Left kidney (tissue), 1 donor: ENCODE measurements at regions not wholly inside any gene's neighbourhood (a gene's known extent, or its start where the extent isn't known, plus 50 kb on each side); places are given as distances from the start of the nearest gene placed in this dataset.

ENCODE experiments used
- DNase-seq: peaks from one replicate; pipeline ENCODE4 v3.0.0-alpha.2; 2013

DNA sequence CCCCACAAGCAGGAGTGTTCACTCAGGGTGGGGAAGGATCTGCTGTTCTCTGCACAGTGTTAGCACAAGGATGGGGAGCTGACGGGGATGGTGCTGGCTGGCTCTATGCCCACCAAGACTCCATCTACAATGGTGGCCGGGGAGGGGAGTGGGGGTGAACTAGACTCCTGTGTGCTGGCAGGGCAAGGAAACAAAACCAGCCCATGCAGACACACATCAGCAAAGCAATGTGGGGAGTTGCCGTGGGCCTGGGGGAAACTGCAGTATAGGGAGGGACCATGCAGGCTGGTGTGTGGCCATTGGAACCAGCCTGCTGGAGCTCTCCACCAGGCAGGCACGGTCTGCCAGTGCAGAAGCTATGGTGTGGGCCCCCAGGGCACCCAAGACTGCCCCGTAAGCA is 195.1 kb downstream of the PWWP3B start:
- no peak for DNase-seq

DNA sequence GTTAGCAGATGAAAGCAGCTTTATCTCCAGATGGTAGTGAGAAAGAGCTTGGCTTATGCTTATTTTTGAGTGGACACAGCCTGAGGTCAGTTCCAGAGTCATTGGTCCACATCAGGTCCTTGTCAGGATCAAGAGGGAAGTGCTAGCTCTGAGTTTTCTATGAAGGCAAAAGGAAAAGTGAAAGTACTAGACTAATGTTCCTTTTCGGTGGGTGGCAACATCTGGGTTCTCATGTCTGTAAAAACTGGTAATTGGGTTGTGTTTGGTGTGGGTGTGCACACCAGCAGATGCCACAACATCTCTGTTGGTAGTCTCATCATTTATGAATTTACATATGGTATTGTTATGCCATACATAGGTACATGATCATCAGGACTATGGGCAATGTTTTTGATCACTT is 210.5 kb downstream of the PWWP3B start:
- no peak for DNase-seq

DNA sequence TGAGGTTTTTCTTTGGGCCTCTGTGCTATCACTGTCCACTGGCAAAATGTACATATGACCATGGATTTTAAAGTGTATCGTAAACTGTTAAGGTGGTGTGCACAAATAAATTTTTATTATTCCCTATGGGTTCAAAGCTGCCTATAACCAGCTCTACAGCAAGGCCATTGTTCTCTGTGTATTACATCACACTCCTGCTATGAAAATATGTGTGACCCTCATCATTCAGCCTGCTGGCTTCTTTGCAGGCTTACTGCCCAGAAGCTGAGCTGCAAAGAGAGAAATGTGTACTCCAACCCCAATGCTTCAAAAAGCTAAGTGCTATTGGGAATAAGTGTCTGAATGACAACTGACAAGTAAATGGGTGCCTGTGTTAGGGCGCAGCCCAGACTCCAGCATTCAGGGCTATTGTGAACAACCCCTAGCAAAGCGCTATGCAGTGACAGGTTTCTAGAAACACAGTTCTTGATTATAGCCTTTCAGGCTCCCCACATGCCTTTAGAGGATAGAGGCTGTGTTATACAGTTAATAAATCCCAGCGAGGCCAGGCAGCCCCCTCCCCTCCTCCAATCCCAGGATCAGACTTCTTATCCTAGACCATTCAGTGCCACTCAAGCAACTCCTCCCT is 220.4 kb upstream of the RADX start:
- no peak for DNase-seq

DNA sequence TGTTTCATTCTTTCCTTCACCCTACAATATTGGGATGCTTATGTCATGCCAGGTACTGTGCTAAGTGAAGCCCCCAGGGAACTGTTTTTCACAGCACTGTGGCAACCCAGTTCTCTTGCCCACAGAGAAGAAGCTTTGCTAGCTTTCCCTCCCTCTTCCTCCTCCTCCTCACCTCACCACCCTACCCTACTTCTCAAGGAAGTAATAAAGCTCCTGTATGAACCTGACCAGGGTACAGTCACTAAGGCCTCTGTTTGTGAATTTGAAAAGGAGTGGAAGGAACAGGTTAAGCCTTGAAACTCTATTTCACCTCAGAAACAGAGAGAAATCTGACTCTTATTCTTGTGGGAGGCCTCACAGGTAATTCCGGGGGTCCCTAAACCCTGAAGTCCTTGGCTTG is 219.4 kb upstream of the RADX start:
- DNase-seq: no peak

DNA sequence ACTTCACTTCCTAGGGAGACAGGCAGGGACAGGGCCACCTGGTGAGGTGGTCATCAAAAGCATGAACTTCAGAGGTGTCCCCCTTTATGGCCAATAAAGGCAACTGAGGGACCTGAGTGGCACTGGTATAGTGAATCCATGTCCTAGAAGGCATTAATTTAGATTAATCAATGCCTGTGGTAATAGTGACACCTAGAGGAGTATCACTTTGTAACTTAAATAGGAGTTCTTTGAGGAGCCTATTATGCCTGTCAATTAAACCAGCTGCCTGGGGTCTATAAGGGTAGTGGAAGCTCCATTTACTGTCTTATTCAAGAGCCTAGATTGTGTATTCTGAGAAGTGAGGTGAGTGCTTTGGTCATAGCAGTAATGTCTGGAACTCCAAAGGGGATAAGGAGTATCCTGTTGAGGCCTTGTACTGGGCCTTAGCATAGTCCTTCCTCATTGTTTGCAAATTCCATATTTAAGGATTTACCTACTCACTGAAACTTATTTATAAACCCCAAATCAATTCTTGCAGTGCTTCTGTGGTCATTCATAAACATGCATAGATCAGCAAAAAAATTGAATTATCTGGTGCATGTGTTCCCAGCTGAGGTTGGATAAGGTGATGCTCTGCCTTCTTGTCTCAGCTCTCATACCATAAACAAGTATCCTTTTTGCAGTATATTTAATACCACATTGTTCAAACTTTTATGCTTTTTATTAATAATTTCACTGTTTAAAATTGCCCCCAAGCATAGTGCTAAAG is 213.8 kb upstream of the RADX start:
- peak; percentile 5 for DNase-seq

DNA sequence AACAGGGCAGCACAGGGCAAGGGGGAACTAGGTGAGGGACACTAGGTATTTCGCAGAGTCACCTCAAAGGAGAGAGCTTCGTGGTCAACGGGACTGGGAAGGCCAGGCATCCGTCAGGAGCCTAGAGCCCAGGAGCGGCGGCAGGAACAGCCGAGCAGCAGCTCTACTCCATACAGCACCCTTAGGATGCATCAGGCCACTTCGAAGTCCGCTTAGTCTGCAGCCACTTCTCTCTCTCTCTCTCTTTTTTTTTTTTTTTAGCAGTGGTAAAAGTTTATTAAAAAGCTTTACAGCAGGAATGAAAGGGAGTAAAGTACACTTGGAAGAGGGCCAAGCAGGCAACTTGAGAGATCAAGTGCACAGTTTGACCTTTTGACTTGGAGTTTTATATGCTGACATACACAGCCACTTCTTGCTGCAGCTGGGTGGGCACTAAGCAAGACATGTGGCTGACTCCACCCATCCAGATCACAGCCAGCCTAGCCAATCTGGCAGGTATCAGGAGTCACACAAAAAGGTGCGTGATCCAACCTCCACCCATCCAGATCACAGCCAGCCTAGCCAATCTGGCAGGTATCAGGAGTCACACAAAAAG is 209.7 kb upstream of the RADX start:
- peak; percentile 6 for DNase-seq

DNA sequence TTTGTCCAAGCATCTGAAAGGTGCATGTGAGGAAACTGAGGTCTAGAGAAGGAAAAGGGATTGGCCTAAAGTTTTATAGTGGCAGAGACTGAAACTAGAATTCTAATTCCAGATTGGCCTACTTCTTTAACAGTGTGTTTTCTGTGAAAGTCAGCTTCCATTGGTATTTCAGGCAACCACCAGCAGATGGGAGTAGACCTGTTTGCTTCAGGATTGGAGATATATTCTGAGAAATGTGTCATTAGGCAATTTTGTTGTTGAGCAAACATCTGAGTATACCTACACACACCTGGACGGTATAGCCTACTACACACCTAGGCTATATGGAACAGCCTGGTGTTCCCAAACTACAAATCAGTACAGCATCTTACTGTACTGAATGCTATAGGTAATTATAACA is 207.3 kb upstream of the RADX start:
- no peak for DNase-seq

DNA sequence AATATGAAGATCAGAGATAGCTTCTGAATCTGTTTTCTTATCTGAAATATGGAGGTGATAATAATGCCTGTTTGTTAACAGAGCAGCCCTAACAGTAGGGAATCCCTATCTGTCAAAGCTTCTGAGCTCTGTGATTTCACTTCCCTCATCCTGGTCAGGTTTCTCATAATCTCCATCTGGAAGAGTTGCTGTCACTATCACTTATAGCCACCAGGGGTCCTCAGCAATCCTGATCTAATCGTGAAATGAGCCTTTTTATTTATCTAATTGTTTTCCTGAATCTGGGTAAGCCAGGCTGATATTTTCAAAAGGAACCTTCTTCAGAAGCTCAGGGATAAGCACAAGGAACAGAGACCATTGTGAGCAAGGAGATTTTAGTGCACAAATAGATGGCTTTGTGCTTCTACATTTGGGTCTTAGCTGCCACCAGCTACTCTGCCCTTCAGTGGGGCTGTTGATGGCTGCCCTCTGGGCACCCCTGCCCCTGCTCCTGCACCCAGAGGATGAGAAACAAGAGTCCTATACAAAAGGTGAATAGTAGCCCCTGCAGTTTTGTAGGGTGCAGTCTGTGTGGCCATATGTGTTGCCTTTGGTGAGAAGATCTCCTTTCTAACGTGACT is 196.4 kb upstream of the RADX start:
- peak; percentile 21 for DNase-seq

DNA sequence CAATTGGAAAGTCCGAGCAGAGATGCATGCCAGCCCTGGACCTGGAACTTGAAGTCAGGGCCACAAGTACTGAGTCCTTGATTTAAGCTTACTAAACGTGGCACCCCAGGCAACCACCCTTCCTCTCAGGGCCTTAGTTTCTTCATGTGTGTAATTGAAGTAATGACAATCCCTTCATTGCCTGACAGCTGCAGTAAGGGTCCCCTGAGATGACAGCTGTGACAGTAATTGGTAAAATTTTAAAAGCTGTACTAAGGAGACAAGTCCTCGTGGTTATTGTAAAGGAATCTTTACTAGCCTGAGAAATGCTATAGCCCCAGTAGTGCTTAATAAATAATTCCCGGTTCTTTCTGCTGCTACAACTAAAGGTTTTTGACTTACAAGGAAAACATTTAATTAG is 175.1 kb upstream of the RADX start:
- DNase-seq: no peak

DNA sequence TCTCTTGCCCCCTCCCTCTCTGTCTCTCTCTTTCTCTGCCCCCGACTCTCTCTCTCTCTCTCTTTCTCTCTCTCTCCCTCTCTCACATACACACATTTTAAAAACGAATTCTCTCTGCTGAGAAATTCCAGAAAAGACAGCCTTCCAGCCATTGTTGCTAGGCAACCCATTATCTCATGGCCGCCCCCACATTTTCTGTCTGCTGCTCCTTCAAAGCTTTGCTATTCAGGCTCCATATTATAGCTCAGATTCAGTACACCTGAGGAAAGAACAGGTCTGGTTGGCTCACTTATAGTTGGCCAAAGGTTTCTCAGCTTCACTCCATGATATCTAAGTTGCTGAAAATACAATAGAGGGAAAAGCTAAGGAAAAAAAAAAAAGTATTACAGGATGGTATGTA is 174.4 kb upstream of the RADX start:
- no peak for DNase-seq

DNA sequence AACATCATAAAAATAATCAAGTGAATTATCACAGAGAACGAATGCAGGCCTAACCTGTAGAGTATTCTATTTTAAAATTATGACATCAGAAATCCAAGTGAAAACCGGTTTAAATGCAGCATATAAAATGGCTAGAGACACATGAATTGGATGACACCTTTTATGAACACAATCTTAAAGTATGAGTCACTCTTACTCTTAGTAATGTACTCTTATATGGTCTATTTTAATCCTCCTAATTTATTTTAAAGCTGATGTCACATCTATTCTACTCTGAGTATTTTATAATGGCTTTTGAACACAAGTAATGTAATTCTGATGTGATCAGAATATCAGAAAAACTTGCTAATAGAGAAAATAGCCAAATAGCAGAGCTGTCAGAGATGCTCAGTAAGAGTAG is 161.4 kb upstream of the RADX start:
- no peak for DNase-seq

DNA sequence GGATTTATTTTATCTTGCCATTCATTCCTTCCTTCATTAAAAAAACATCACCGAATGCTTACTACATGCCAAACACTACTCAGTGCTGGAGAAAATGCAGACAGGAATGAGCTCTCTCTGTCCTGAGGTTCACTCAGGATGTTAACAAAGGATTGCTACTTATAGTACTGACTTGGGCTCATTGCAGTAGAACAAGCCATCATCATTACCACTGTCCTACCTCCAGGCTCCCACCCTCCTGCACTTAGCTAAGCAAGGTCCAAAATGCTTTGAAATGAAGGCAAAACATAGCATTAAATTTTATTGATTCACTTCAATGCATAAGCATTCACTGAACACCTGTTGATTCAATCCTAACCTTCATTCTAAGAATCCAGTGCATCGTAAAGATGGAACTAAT is 159.8 kb upstream of the RADX start:
- no peak for DNase-seq

DNA sequence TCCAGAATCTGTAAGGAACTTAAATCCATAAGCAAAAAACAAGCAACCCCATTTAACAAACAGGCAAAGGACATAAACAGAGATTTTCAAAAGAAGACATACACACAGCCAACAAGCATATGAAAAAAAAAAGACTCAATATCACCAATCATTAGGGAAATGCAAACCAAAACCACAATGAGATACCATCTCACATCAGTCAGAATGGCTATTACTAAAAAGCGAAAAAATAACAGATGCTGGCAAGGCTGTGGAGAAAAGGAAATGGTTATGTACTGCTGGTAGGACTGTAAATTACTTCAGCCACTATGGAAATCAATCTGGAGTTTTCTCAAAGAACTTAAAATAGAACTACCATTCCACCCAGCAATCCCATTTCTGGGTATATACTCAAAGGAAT is 156.8 kb upstream of the RADX start:
- no peak for DNase-seq

DNA sequence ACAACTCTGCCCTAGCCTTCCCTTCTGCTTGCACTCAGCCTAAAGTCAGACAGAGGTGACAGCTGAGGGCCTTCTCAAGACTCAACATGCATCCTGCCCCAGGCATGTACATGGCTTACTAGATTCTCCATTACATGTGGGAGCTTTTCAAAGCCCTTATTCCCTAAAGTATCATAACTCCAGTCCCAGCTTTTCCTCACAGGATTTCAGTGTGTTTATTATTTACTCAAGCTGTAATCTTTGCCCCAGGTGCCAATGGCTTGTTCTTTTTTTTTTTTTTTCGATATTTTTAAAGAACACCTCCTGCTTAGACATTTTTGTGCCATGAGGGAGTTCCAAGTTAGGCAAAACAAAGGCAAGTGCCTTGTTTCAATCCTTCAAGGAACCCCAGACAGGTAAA is 154.0 kb upstream of the RADX start:
- no peak for DNase-seq

DNA sequence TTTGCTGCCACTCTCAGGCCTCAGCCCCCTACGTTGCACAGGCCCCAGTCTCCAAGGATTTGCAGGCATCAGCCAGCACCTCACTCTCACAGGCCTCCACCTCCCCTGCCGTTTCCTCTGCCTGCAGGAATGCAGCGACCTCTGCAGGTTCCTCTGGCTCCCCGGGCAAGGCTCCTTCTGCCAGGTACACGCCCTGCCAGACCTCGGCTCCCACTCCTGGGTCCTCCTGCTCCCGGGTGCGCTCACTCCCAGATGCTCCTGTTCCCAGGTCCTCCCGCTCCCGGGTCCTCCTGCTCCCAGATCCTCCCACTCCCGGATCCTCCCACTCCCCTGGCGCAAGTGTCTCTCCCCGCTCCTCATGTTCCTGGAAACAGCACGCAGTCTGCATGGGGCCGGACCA is 144.4 kb upstream of the RADX start:
- no peak for DNase-seq

DNA sequence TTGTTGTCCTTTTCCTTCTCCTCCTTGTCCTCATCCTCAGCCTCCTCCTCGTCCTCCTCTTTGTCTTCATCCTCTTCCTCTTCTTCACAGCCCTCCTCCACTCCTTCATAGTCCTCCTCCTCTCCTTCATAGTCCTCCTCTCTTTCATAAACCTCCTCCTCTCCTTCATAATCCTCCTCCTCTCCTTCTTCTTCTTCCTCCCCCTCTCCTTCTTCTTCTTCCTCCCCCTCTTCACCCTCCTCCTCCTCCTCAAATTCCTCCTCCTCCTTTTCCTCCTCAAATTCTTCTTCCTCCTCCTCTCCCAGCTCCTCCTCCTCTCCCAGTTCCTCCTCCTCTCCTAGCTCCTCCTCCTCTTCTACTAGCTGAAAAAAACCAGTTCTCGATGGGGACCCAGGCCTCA is 143.8 kb upstream of the RADX start:
- DNase-seq: no peak

DNA sequence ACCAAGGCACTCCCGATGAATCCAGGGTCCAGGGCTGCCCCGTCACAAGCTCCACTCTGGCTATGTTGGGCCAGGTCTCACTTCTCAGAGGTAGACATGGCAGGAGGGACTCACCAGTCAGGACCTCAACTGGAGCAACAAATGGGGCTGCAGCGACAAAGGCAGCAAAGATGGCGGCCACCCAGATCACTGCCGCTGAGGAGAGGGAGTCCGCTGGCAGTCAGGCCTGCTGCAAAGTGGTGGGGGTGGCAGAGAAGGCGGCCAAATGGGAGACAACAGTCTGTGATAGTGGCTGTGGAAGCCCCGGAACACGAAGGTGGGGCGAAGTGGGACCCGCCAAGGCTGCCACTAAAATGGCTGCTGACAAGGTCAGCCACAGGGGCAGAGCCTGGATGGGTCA is 143.3 kb upstream of the RADX start:
- DNase-seq: no peak

DNA sequence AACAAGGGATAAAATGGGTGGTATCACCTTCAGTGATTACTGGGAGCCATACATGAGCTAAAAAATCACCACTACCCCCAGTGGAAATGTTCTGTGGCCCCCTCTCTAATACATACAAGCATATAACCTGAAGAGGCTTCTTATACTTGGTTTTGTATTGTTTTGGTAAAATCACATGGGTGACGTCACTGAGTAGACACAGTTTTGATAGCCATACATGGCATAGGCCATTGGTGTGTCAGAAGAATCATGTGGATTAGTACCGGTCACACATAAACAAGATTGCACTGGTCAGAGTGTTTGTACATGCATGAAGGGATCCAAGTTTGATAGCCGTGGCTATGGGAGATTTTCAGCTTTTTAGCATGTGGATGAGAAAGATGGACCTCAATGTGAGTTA is 131.9 kb upstream of the RADX start:
- DNase-seq: no peak

DNA sequence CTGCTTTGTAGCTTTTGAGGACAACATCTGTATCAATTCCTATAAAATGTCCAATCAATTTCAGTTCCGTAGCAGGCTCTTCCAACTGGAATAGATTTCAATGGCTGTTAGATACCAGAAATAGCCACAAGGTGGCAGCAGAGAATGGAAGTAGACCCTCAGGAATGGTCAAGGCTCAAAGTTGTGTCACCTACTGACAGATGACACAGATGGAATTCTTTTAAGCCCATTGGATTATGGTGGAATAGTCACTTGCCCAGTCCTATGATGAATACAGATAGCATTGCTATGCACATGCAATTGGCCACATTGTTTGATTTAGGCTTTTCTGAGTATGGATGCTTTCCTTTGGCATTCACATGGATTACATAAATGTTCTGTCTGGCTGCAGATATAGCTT is 130.4 kb upstream of the RADX start:
- peak; percentile 45 for DNase-seq

DNA sequence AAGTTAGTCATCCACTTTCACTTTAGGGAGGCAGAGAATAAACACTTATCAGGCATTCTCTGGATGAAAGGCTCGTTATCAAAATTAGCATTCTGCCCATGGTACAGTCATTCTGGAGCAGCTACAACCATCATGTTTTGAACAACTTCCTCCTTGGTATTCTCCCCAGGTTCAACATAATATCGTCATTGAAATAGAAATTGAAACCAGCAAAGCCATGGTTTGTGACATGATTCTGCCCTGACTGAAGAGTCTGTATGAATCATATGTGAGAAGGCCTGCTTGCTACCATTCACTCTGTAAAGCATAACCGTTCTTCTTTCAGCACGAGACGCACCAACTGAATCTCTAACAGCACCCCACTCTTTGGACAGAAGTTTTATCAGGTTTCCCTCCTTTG is 127.5 kb upstream of the RADX start:
- DNase-seq: no peak

DNA sequence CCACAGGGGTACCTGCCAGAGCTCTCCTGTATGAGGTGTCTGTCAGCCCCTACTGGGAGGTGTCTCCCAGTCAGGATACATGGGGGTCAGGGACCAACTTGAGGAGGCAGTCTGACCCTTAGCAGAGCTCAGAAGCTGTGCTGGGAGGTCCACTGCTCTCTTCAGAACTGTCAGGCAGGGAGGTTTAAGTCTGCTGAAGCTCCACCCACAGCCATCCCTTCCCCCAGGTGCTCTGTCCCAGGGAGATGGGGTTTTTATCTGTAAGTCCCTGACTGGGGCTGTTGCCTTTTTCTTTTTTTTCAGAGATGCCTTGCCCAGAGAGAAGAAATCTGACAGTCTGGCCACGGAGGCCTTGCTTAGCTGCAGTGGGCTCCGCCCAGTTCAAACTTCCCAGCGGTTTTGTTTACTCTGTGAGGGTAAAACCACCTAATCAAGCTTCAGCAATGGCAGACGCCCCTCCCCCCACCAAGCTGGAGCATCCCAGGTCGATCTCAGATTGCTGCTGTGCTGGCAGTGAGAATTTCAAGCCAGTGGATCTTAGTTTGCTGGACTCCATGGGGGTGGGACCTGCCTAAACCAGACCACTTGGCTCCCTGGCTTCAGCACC is 118.5 kb upstream of the RADX start:
- peak; percentile 4 for DNase-seq

DNA sequence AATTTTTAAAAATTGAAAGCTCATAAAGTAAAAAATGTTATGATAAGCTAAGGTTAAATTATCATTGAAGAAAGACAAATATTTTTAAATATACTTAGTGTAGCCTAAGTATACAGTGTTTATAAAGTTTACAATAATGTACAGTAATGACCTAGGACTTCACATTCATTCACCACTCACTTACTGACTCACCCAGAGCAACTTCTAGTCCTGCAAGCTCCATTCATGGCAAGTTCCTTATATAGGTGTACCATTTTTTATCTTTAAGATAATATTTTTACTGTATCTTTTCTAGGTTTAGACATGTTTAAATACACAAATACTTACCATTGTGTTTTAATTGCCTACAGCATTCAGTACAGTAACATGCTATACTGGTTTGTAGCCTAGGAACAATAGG is 112.3 kb upstream of the RADX start:
- no peak for DNase-seq
